ENCODE measurements at regions not wholly inside any gene's neighbourhood (a gene's known extent, or its start where the extent isn't known, plus 50 kb on each side); places are given as distances from the start of the nearest gene placed in this dataset.

DNA sequence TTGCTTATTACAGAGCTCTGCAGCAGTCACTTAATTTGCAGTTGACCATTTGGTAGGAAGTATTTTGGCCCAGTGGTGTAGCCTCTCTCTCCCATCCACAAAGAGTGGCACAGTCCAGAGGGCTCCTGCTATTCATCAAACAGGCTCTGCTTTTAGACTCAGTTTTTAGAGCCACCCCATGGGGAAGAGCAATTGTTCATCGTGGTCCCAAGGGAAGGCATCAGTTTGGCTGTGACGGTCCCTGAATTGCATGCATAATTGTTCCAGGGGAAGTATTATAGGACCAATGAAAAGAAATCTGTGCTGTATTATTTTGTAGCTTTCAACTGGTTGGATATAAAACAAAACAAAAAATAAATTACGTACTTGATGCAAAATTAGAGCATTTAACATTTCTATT lies 799.0 kb downstream of the DACH1 start:
- DNase-seq (ENCODE audit: low read depth): no peak
- no peak for TF ChIP-seq CTCF (IDR thresholded peaks at IDR 0.05; ENCODE audit: control insufficient read depth, extremely low read depth, insufficient read depth)
- no peak overlapping the region for H3K4me3 ChIP-seq (ENCODE audit: low read depth, low read length)

- TF ChIP-seq CTCF (IDR thresholded peaks at IDR 0.05; ENCODE audit: control insufficient read depth, extremely low read depth, insufficient read depth): no peak; the same call in 1 of the 2 replicates
- no peak overlapping the region for H3K4me3 ChIP-seq (ENCODE audit: low read depth, low read length)
- DNase-seq (ENCODE audit: low read depth): no peak
These were observed 799.7 kb downstream of the DACH1 start for GRCh38 chr13:71067165-71067815.

GRCh38 chr13:71056581-71056980 lies 810.4 kb downstream of the DACH1 start:
- no peak overlapping the region for H3K4me3 ChIP-seq (ENCODE audit: low read depth, low read length)
- no peak for DNase-seq (ENCODE audit: low read depth)
- no peak for TF ChIP-seq CTCF (IDR thresholded peaks at IDR 0.05; ENCODE audit: control insufficient read depth, extremely low read depth, insufficient read depth)

DNA sequence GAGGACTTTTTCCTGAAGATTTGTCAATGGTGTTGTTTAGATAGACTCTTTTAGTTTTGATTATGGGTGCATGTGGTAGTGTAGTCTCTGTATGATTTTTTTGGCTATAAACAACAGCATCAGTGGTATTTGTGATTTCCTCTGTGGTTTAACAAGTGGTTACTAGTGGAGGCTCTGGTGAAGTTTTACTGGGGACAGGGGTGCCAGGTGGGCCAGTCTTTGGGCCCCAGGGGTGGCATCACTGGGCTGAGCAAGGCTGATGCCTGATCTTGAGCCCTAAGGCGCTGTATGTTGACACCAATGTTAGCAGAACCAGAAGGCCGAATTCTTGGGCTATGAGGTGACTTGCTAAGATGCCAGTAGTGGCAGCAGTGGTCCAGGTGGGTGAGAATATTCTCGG lies 811.4 kb downstream of the DACH1 start:
- no peak overlapping the region for H3K4me3 ChIP-seq (ENCODE audit: low read depth, low read length)
- no peak for DNase-seq (ENCODE audit: low read depth)
- no peak for TF ChIP-seq CTCF (IDR thresholded peaks at IDR 0.05; ENCODE audit: control insufficient read depth, extremely low read depth, insufficient read depth)

GRCh38 chr13:71055047-71055446 lies 812.0 kb downstream of the DACH1 start:
- no peak for TF ChIP-seq CTCF (IDR thresholded peaks at IDR 0.05; ENCODE audit: control insufficient read depth, extremely low read depth, insufficient read depth)
- DNase-seq (ENCODE audit: low read depth): no peak
- no peak overlapping the region for H3K4me3 ChIP-seq (ENCODE audit: low read depth, low read length)

DNA sequence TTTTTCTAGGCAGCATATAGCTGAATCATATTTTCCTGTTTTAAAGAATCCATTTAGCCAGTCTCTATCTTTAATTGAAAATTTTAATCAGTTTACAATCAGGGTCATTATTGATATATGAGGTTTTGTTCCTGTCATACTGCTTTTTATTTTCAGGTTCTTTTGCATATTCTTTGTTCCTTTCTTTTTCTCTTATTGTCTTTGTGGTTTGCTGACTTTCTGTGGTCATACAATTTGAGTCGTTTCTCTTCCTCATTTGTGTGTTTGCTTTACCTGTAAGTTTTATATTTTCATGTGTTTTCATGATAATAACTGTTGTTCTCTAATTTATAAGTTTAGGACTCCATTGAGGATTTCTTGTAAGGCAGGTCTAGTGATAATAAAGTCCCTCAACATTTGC lies 812.6 kb downstream of the DACH1 start:
- DNase-seq (ENCODE audit: low read depth): no peak
- no peak overlapping the region for H3K4me3 ChIP-seq (ENCODE audit: low read depth, low read length)
- TF ChIP-seq CTCF (IDR thresholded peaks at IDR 0.05; ENCODE audit: control insufficient read depth, extremely low read depth, insufficient read depth): no peak

GRCh38 chr13:71051573-71051972 lies 815.4 kb downstream of the DACH1 start:
- TF ChIP-seq CTCF (IDR thresholded peaks at IDR 0.05; ENCODE audit: control insufficient read depth, extremely low read depth, insufficient read depth): no peak
- no peak overlapping the region for H3K4me3 ChIP-seq (ENCODE audit: low read depth, low read length)

More at GRCh38 chr13:71051573-71051972, 815.4 kb downstream of the DACH1 start:
- DNase-seq (ENCODE audit: low read depth): no peak

Measured in LNCaP clone FGC (cell line).